GM19372 (cell line): ENCODE measurements at regions not wholly inside any gene's neighbourhood (a gene's known extent, or its start where the extent isn't known, plus 50 kb on each side); places are given as distances from the start of the nearest gene placed in this dataset.
"Not testable (repeated sequence)": the region's sequence is repeated elsewhere in the genome, so short reads cannot be mapped to it uniquely, and the experiment has no call there.

Source experiments
- ATAC-seq: cut with Tn5 transposase; IDR thresholded peaks from one replicate; pipeline ENCODE4 v1.9.1; 2021; ENCODE audit warnings: mild to moderate bottlenecking, low read depth, moderate library complexity; ENCODE audit not compliant: unreplicated experiment

DNA sequence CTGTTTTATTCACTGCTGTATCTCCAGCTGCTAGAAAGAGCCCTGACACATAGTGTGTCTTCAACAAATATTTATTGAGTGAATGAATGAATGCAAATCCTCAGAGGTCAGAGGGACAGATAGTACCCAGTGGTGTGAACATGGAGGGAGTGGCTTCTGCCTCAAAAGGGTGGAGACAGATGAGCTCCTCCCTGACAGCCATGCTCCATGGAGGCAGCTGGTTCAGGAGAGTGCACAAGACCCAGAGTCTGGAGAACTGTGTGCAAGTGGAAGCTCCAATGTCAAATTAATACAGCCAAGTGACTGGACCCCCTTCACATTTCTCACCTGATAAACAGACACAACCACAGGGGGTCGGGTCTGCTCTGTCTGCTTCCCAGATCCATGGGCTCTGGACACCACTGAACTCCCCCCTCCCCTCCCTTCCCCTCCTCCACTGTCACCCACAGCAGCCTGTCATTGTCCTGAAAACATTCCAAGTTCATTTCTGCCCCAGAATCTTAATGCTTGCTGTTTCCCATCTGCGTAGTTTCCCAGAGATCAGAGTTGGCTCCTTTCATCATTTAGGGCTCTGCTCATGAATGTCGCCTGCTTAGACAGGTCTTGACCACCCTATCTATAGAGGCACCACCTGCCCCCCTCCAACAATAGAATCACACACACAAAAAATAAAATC lies 312.9 kb upstream of the PODXL start:
- ATAC-seq, result no peak

GRCh38 chr7:131867461-131867860 lies 311.0 kb upstream of the PODXL start:
- ATAC-seq, result no peak

- ATAC-seq, result no peak
These were observed 309.5 kb upstream of the PODXL start for GRCh38 chr7:131865911-131866310.

GRCh38 chr7:131861620-131862346 lies 305.4 kb upstream of the PODXL start:
- no peak for ATAC-seq

DNA sequence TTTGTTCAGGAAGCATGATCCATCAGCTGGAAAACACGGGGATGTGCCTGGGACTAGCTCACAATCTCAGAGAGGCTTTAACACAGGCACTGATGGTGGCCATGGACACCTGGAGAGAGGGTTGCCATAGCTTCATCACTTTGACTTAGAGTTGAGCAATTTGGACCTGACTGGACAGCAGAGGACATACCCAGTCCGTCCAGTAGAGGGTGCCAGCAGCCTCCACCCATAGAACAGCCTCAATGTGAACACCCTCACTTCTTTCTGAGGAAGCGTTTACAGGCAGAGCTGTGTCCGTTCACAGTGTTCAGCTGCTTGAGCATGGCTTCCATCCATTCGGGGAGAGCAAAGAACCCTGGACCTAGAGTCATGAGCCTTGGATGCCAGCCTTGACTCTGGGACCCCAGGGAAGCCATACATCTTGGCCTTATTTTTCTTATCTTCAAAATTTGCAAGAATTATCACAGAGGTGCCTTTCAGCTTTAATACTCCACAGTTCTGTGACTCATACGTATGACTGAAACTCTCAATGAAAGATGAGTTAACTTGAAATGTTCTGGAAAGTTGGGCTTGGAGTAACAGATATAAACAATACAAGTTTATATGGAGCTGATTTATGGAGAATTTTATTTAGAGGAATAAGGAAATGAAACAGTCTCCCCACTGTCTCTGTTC lies 302.9 kb upstream of the PODXL start:
- ATAC-seq, result peak; percentile 82

DNA sequence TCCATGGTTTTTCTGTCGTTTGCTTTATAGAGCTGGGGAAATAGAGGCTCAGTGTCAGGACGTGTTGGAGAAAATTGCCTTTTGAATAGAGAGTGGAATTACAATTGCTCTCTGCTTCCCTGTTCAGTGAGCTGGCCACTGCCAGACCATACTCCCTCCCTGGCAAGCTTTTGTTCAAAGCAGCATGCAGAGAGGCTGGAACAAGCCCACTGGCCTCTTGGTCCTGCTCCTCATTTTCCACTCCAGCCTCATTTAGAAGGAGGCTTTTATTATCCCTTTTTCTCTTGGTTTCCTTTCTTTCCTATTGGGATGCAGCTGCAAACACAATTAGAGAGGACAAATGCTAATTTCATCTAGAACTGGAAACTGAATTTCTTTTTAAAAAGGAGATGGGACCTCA lies 302.2 kb upstream of the PODXL start:
- ATAC-seq, result no peak

DNA sequence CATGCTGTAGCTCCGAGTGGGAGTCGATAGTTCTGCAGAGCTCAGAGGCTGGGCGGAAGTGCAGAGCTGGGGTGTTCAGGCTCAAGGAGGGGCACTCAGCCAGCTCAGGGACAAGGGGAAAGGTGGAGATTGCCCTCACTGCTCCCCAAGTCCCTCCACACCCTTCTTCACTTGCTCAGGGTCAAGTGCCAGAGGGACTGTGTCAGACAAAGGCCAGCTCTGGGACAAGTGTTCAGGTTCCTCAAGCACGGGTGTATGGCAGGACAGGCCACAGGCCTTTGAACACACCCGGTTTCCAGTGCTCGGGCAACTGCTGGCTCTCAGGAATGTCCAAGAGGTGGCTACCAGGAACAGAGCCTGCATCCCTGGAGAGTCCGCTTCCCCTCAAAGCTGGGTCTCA lies 293.0 kb upstream of the PODXL start:
- ATAC-seq, result no peak

DNA sequence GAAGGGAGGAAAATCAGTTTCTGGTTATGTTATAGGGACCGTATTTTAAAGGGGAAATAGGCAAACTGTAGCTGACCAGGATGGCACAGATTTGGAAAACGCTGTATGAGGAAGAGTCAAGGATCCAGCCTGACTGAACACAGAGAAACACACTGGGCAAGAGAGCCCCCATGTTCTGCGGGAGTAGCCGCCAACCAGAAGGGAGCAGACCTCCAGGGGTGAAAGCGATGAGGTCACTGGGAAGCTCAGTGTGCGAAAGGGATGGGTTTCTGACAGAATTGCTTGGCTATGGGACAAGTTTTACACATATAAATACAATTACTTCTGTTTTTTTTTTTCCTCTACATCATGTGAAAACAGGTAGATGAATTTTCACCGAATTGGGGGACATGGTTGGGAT lies 291.6 kb upstream of the PODXL start:
- ATAC-seq, result no peak

- no peak for ATAC-seq
These were observed 289.3 kb upstream of the PODXL start for GRCh38 chr7:131845573-131846314.

GRCh38 chr7:131844369-131844768 lies 287.9 kb upstream of the PODXL start:
- no peak for ATAC-seq

DNA sequence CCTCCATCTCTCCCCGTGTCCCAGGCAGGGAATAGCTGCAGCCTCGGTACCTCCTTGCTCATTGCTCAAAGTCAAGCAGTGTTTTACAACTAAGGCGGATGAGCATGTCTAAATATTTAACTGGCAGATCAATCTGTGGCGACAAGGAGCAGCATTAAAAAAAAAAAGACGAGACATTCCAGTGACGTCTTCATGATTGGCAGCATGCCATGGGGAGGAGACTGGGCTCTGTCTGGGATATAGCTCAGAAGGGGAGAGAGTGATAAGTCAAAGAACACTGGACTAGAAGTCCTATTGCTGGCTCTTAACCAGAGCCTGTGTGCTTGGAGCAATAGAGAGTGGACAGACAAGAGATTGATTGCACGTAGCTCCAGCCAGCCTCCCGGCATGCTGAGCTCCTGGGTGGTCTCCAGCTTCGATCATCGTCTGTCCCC lies 287.5 kb upstream of the PODXL start:
- no peak for ATAC-seq

DNA sequence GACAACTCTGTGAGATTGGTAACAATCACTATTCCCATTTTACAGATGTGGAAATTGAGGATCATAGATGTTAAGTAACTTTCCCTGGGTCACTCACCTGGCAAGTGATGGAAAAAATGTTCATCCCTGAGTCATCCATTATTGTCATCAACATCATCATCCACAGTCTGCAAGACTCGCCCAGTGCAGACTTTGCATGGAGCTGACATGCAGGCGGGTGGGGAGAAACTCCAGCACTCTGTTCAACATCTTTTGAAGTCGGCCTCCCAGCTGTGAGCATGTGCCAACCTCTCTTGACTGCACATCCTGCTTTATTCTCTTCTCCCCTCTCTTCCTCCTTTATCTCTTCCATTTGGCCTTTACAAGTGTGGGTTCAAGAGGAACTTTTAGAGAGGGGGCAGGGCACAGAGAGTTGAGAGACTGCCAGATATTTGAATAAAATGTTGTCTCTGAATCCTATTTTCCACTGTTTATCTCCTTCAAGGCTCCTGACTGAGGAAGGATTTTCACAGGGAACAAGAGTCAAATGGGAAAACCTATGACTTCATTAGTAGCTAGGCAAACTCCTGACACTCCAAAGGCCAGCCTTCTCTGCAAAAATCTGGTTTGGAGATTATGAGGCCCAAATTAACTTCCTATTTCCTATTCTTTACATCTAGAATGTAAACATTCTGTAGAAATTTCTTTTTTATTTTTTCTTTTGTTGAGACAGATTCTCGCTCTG lies 283.7 kb upstream of the PODXL start:
- no peak for ATAC-seq

- ATAC-seq, result no peak
These were observed 280.3 kb upstream of the PODXL start for GRCh38 chr7:131836733-131837132.

DNA sequence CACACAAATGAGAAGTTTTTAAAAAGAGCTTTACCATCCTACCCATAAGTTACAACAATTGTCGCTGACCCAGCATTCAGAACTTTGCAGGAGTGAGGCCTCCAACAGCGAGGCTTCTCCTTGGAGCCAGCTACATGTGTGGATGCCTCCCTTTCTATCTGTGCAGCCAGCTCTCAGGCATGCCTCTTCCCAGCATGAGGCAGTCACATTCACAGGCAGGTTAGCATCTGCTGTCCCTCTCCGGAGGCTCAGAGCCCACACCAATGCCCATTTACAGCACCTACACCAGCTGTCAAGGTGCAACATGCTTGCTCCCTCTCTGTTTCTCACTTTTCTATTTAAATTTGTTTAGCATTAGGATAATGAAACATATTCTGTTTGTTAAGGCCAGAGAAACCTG lies 278.7 kb upstream of the PODXL start:
- no peak for ATAC-seq

DNA sequence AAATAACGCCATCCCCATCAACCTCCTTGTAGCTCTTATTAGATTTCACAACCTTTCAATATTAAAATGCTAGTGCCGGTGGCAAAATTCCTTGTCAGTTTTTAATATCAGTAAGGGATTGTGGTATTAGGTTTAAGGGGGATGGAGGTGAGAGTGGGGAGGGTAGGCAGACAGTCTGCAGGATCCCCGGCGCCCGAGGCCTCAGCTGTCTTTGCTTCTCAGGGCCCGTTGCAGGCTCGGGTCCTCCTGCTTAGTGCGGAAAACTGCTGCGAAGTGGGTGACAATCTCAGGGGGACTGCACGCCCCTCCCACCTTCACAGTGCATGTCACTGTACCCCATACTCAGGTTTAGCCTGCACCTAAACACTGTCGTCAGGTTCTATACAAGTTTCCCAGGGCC lies 274.3 kb upstream of the PODXL start:
- no peak for ATAC-seq

DNA sequence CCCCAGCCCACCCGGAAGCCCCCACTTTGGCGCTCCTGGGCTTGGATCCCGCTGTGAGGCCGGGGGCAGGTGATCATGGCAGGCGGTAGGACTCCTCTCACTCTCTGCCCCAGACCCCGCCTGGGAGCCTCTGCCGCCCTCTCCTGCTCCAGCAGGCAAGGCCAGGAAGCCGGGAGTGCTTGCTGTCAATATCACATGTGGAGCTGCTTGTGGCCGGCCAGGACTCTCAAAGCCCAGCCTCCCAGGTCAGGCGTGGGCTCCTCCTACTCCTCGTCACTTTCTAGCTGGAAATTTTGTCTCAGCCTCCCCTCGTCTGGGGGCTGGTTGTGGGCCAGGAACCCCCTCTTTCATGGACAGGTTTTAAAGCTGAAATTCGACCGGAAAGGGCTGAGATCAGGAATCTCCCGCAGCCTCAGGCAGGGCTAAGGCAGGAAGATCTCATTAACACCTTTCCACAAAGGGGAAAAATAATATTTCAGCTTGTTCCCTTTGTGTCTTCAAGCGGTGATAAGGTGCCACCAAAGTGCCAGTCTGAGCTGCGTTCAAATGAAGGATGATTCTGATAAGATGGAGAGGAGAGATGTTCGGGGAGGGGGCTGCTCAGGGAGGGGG lies 273.6 kb upstream of the PODXL start:
- ATAC-seq, result no peak

GRCh38 chr7:131827421-131827820 lies 271.0 kb upstream of the PODXL start:
- ATAC-seq, result no peak

GRCh38 chr7:131826960-131827359 lies 270.5 kb upstream of the PODXL start:
- ATAC-seq, result no peak

DNA sequence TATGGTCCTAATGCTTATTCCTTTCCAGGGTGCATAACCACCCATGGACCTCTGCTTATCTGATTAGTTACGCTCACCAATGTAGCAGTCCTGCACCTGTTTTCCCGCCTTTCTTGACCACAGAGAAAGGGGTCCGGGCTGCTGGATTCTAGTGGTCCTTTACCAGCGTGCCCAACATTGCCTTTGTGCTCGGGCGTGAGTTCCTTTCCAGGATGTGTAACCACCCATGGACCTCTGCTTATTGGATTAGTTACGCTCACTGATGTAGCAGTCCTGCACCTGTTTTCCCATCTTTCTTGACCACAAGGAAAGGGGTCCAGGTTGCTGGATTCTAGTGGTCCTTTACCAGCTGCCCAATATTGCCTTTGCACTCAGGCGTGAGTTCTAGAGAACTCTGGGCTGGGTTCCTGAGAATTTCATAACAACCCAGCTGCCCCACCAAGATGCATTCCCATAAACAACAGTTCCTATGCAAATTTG lies 267.6 kb upstream of the PODXL start:
- ATAC-seq, result not testable (repeated sequence)

DNA sequence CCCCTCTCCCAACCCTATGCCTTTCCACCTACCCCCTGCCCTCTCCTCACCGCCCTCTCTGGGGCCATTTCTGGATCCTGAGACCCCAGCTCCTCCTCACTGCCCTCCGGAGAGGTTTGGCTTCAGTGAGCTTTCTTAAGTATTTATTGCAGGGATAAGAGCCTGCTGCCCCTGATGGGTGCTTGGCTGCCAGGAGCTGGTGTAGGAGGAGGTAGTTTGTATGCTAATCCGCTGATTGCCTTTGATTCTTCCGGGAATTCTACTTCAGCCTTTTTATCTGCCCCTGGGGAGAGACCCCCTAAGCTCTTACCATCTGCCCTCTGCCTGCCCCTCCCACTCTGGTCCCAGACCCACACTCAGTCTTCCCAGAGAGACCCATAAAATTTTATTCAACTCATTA lies 263.5 kb upstream of the PODXL start:
- no peak for ATAC-seq
